Middle frontal gyrus (tissue), 1 donor: ENCODE measurements at regions not wholly inside any gene's neighbourhood (a gene's known extent, or its start where the extent isn't known, plus 50 kb on each side); places are given as distances from the start of the nearest gene placed in this dataset.

Source experiments
- DNase-seq: peaks from one replicate; pipeline ENCODE4 v3.0.0-alpha.2; 2015; ENCODE audit warnings: low spot score; ENCODE audit errors: extremely low spot score

GRCh38 chrX:17930850-17931249 lies 69.8 kb upstream of the RAI2 start:
- DNase-seq = no peak

- no peak for DNase-seq
These were observed 62.4 kb upstream of the RAI2 start for GRCh38 chrX:17923546-17923945.

GRCh38 chrX:17922303-17922702 lies 61.2 kb upstream of the RAI2 start:
- DNase-seq = no peak

GRCh38 chrX:17919896-17920446 lies 58.9 kb upstream of the RAI2 start:
- no peak for DNase-seq

- no peak for DNase-seq
These were observed 57.0 kb upstream of the RAI2 start for GRCh38 chrX:17917945-17918577.

GRCh38 chrX:17913801-17914200 lies 52.7 kb upstream of the RAI2 start:
- DNase-seq = peak; percentile 3
